ENCODE measurements at regions not wholly inside any gene's neighbourhood (a gene's known extent, or its start where the extent isn't known, plus 50 kb on each side); places are given as distances from the start of the nearest gene placed in this dataset.
"Not testable (repeated sequence)": the region's sequence is repeated elsewhere in the genome, so short reads cannot be mapped to it uniquely, and the experiment has no call there.

- not testable (repeated sequence) for TF ChIP-seq CTCF (conservative IDR thresholded peaks at IDR 0.05); EZH2 (IDR thresholded peaks at IDR 0.05; ENCODE audit: low read depth)
These were observed 251.4 kb downstream of the ALG10 start for GRCh38 chr12:34273703-34274102.
